RWPE2 (cell line): ENCODE measurements at regions not wholly inside any gene's neighbourhood (a gene's known extent, or its start where the extent isn't known, plus 50 kb on each side); places are given as distances from the start of the nearest gene placed in this dataset.
"Not testable (repeated sequence)": the region's sequence is repeated elsewhere in the genome, so short reads cannot be mapped to it uniquely, and the experiment has no call there.

ENCODE experiments used
- ATAC-seq: fragments of 200-7000 bp; cut with Tn5 transposase; 3 replicates; pipeline ENCODE4 v1.9.1; 2021; ENCODE audit warnings: low read depth
- DNase-seq: peaks from one replicate; pipeline ENCODE4 v3.0.0-alpha.2; 2020; ENCODE audit warnings: low spot score
- H3K27ac ChIP-seq: fragments of 450-650 bp; 2 replicates; pipeline ENCODE4 v1.5.1; 2017; ENCODE audit warnings: mild to moderate bottlenecking; ENCODE audit not compliant: poor library complexity, severe bottlenecking
- H3K27me3 ChIP-seq: fragments of 250-450 bp; sonication (Bioruptor Pico); 2 replicates; pipeline ENCODE4 v1.5.1; 2021; ENCODE audit warnings: mild to moderate bottlenecking, moderate library complexity; ENCODE audit not compliant: insufficient read depth, poor library complexity, severe bottlenecking
- H3K36me3 ChIP-seq: fragments of 250-450 bp; sonication (Bioruptor Pico); 2 replicates; pipeline ENCODE4 v1.5.1; 2020; ENCODE audit warnings: low read depth, mild to moderate bottlenecking, moderate library complexity
- H3K4me1 ChIP-seq: fragments of 250-450 bp; sonication (Bioruptor Pico); 2 replicates; pipeline ENCODE4 v1.5.1; 2021; ENCODE audit warnings: mild to moderate bottlenecking, moderate library complexity; ENCODE audit not compliant: insufficient read depth, poor library complexity, severe bottlenecking
- H3K4me3 ChIP-seq: fragments of 250-450 bp; sonication (Bioruptor Pico); 2 replicates; pipeline ENCODE4 v1.5.1; 2021; ENCODE audit warnings: mild to moderate bottlenecking, moderate library complexity; ENCODE audit not compliant: severe bottlenecking
- H3K9me3 ChIP-seq: fragments of 250-450 bp; sonication (Bioruptor Pico); 2 replicates; pipeline ENCODE4 v1.5.1; 2021; ENCODE audit warnings: mild to moderate bottlenecking, moderate library complexity; ENCODE audit not compliant: severe bottlenecking

DNA sequence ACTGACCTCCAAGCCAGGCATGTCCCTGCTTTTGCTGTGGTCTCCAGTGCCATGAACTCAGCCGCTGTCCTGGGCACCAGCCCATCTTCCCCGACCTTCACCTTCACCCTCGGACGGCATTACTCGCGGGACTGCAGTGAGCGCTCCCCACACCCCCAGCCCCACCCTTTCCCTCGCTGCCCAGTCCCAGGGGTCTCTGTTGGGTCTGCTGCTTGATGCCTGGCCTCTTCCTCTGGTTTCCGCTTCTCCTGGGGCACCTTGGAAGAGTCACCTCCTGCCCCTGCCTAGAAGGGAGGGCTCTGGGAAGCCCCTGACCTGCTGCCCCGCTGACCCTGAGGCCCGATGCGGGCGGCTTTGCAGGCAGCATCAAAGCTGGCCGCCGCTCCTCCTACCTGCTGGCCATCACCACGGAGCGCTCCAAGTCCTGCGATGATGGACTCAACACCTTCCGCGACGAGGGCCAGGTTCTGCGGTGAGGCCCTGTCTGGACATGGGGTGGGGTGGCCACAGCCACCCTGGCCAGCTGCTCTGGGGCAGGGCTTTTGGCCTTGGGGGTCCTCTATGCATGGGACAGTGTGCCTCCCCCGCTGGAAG lies 102.3 kb downstream of the ZNF267 start:
- not testable (repeated sequence) for H3K4me1 ChIP-seq, H3K36me3 ChIP-seq, H3K27me3 ChIP-seq, H3K27ac ChIP-seq, ATAC-seq, H3K9me3 ChIP-seq, H3K4me3 ChIP-seq, DNase-seq

GRCh38 chr16:31978463-31978862 lies 104.9 kb downstream of the ZNF267 start:
- not testable (repeated sequence) for H3K4me3 ChIP-seq, H3K9me3 ChIP-seq, H3K27ac ChIP-seq, H3K27me3 ChIP-seq, H3K4me1 ChIP-seq, H3K36me3 ChIP-seq, DNase-seq, ATAC-seq

- not testable (repeated sequence) for H3K4me1 ChIP-seq, H3K36me3 ChIP-seq, DNase-seq, H3K27ac ChIP-seq, H3K27me3 ChIP-seq, H3K9me3 ChIP-seq, H3K4me3 ChIP-seq, ATAC-seq
Measured at GRCh38 chr16:31981739-31982138, 108.1 kb downstream of the ZNF267 start.

- not testable (repeated sequence) for H3K27ac ChIP-seq, H3K36me3 ChIP-seq, H3K4me1 ChIP-seq, H3K4me3 ChIP-seq, ATAC-seq, DNase-seq, H3K9me3 ChIP-seq, H3K27me3 ChIP-seq
Measured at GRCh38 chr16:31982986-31983385, 109.4 kb downstream of the ZNF267 start.

GRCh38 chr16:31983666-31984065 lies 110.1 kb downstream of the ZNF267 start:
- H3K27me3 ChIP-seq, H3K4me1 ChIP-seq, DNase-seq, H3K9me3 ChIP-seq, H3K27ac ChIP-seq, H3K4me3 ChIP-seq, H3K36me3 ChIP-seq, ATAC-seq: not testable (repeated sequence)

GRCh38 chr16:31986895-31987294 lies 113.3 kb downstream of the ZNF267 start:
- H3K4me3 ChIP-seq, H3K27me3 ChIP-seq, H3K27ac ChIP-seq, DNase-seq, H3K36me3 ChIP-seq, H3K4me1 ChIP-seq, ATAC-seq, H3K9me3 ChIP-seq: not testable (repeated sequence)

- DNase-seq, H3K36me3 ChIP-seq, H3K27ac ChIP-seq, H3K4me1 ChIP-seq, H3K9me3 ChIP-seq, H3K27me3 ChIP-seq, H3K4me3 ChIP-seq: not testable (repeated sequence)
- ATAC-seq: peak; percentile 68
Measured at GRCh38 chr16:31988595-31989581, 115.3 kb downstream of the ZNF267 start.

DNA sequence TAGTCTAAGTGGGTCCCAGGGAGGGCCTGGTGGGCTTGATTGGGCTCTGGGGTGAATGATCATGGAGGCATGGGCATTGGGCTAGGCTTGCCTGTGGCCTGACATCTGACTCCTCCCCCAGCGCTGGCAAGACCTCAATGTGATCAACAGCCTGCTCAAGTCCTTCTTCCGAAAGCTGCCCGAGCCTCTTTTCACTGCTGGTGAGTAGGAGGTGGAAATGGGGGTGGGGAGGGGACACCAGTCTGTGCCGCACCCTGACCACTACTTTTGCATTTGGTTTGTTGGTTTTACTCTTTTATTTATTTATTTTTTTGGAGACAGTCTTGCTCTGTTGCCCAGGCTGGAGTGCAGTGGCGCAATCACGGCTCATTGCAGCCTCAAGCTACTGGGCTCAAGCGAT lies 116.7 kb downstream of the ZNF267 start:
- H3K4me3 ChIP-seq, H3K36me3 ChIP-seq, H3K9me3 ChIP-seq, H3K4me1 ChIP-seq, H3K27me3 ChIP-seq, DNase-seq, H3K27ac ChIP-seq, ATAC-seq: not testable (repeated sequence)

DNA sequence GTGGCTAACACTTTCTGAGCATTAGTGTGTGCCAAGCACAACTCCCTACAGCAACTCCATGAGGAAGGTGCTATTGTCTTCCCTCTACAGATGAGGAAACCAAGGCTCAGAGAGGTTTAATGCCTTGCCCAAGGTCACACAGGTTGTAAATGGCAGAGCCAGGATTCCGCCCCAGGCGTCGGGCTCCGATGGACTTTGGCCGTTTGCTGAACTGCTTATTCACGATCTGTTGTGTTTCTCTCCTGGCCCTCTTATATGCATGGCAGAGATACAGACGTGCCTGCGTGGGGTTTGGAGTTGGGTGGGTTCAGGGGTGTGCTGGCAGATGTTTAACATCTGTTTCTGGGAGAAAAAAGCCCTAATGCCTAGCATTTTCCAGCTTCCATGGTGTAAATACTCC lies 117.4 kb downstream of the ZNF267 start:
- H3K9me3 ChIP-seq, H3K36me3 ChIP-seq, H3K27me3 ChIP-seq, H3K4me1 ChIP-seq, ATAC-seq, DNase-seq, H3K4me3 ChIP-seq, H3K27ac ChIP-seq: not testable (repeated sequence)
